IMR-90 (cell line): ENCODE measurements at regions not wholly inside any gene's neighbourhood (a gene's known extent, or its start where the extent isn't known, plus 50 kb on each side); places are given as distances from the start of the nearest gene placed in this dataset.

Source experiments
- ATAC-seq: fragments of 200-7000 bp; cut with Tn5 transposase; 2 replicates; pipeline ENCODE4 v1.9.1; 2020; ENCODE audit warnings: low read depth, mild to moderate bottlenecking, moderate library complexity
- BruUV-seq: library from RNA; stranded (reverse); fragments of 400-500 nt; replicated peaks from 2 replicates; lab custom pipeline; 2021; lab: Mats Ljungman, UMichigan
- CTCF ChIA-PET: fragments of 300-600 bp; formaldehyde crosslinking; extraction: SDS; loops from one replicate; lab custom pipeline; 2021; ENCODE audit warnings: antibody characterized with exemption; lab: Yijun Ruan, JAX
- POLR2A ChIA-PET: fragments of 300-600 bp; sonication (Branson Sonifier 250); formaldehyde crosslinking; loops from one replicate; lab custom pipeline; 2022; ENCODE audit warnings: antibody characterized with exemption; ENCODE audit not compliant: unreplicated experiment; lab: Charles Lee
- DNase-seq: peaks from one replicate; pipeline ENCODE4 v3.0.0; 2013
- H2AFZ ChIP-seq: replicated peaks from 2 replicates; pipeline ENCODE3; 2013; ENCODE audit warnings: low read length, mild to moderate bottlenecking; ENCODE audit not compliant: poor library complexity
- H2AK5ac ChIP-seq: 2 replicates; pipeline ENCODE4 v1.6.1; 2013; ENCODE audit warnings: low read depth, low read length, inconsistent platforms
- H2AK9ac ChIP-seq: replicated peaks from 2 replicates; pipeline ENCODE3; 2013; ENCODE audit warnings: mild to moderate bottlenecking, low read depth, low read length, moderate library complexity; ENCODE audit not compliant: poor library complexity
- H2BK120ac ChIP-seq: 2 replicates; pipeline ENCODE4 v1.6.1; 2013; ENCODE audit warnings: low read depth, low read length, inconsistent platforms
- H2BK15ac ChIP-seq: 3 replicates; pipeline ENCODE4 v1.6.1; 2013; ENCODE audit warnings: low read depth, low read length, inconsistent platforms
- H2BK20ac ChIP-seq: 2 replicates; pipeline ENCODE4 v1.6.1; 2013; ENCODE audit warnings: low read depth, mild to moderate bottlenecking, inconsistent platforms, low read length, moderate library complexity
- H2BK5ac ChIP-seq: 2 replicates; pipeline ENCODE4 v1.6.1; 2013; ENCODE audit warnings: mild to moderate bottlenecking, low read depth, low read length, inconsistent platforms; ENCODE audit not compliant: poor library complexity, severe bottlenecking
- H3K14ac ChIP-seq: replicated peaks from 2 replicates; pipeline ENCODE4 v1.6.1; 2013; ENCODE audit warnings: low read depth, low read length, inconsistent platforms
- H3K18ac ChIP-seq: 2 replicates; pipeline ENCODE4 v1.6.1; 2013; ENCODE audit warnings: low read depth, low read length, control low read depth
- H3K23ac ChIP-seq: 2 replicates; pipeline ENCODE4 v1.6.1; 2013; ENCODE audit warnings: low read depth, low read length, inconsistent platforms
- H3K27ac ChIP-seq: 2 replicates; pipeline ENCODE4 v1.5.1; 2013; ENCODE audit warnings: mild to moderate bottlenecking, control low read depth, low read length; ENCODE audit not compliant: insufficient read depth
- H3K27me3 ChIP-seq: 2 replicates; pipeline ENCODE4 v1.6.1; 2013; ENCODE audit warnings: low read length; ENCODE audit not compliant: control insufficient read depth, insufficient read depth
- H3K36me3 ChIP-seq: 2 replicates; pipeline ENCODE4 v1.6.1; 2013; ENCODE audit warnings: low read length, mixed read lengths; ENCODE audit not compliant: control insufficient read depth, insufficient read depth
- H3K4ac ChIP-seq: 2 replicates; pipeline ENCODE4 v1.6.1; 2013; ENCODE audit warnings: low read depth, low read length, inconsistent platforms
- H3K4me1 ChIP-seq: 2 replicates; pipeline ENCODE4 v1.6.1; 2013; ENCODE audit warnings: low read length, mixed read lengths; ENCODE audit not compliant: control insufficient read depth, insufficient read depth
- H3K4me2 ChIP-seq: 2 replicates; pipeline ENCODE4 v1.6.1; 2013; ENCODE audit warnings: low read depth, mild to moderate bottlenecking, control low read depth, low read length, moderate library complexity
- H3K4me3 ChIP-seq: 2 replicates; pipeline ENCODE4 v1.5.1; 2013; ENCODE audit warnings: low read depth, mild to moderate bottlenecking, control low read depth, low read length, moderate library complexity; ENCODE audit not compliant: insufficient read depth
- H3K56ac ChIP-seq: 2 replicates; pipeline ENCODE4 v1.6.1; 2013; ENCODE audit warnings: low read length, inconsistent platforms; ENCODE audit not compliant: insufficient read depth; ENCODE audit errors: extremely low read depth
- H3K79me1 ChIP-seq, 2 experiments: 2 replicates each; pipeline ENCODE4 v1.6.1; 2013; ENCODE audit warnings: low read length in 2 of 2, inconsistent platforms in 1 of 2, low read depth in 1 of 2
- H3K9ac ChIP-seq: 2 replicates; pipeline ENCODE4 v1.6.1; 2013; ENCODE audit warnings: low read depth, low read length, control low read depth
- H3K9me1 ChIP-seq: 2 replicates; pipeline ENCODE4 v1.6.1; 2013; ENCODE audit warnings: low read length, inconsistent platforms; ENCODE audit not compliant: insufficient read depth
- H3K9me3 ChIP-seq: 2 replicates; pipeline ENCODE4 v1.6.1; 2013; ENCODE audit warnings: low read length; ENCODE audit not compliant: control insufficient read depth, insufficient read depth
- H4K20me1 ChIP-seq: 2 replicates; pipeline ENCODE4 v1.6.1; 2013; ENCODE audit warnings: low read length, inconsistent platforms; ENCODE audit not compliant: insufficient read depth
- H4K5ac ChIP-seq: 2 replicates; pipeline ENCODE4 v1.6.1; 2013; ENCODE audit warnings: mild to moderate bottlenecking, low read depth, low read length, control low read depth
- H4K8ac ChIP-seq, 2 experiments: 2 replicates each; pipeline ENCODE4 v1.6.1; 2013; ENCODE audit warnings: low read depth in 2 of 2, low read length in 2 of 2, control low read depth in 1 of 2, inconsistent platforms in 1 of 2
- H4K91ac ChIP-seq: 2 replicates; pipeline ENCODE4 v1.6.1; 2013; ENCODE audit warnings: low read depth, low read length, inconsistent platforms; ENCODE audit not compliant: insufficient read depth
- CHD1 ChIP-seq: IDR thresholded peaks from 2 replicates; pipeline ENCODE4 v1.6.1; 2012; ENCODE audit warnings: low read depth, low read length, improper control_type of control experiment
- FOS ChIP-seq: fragments of 150-350 bp; IDR thresholded peaks from 2 replicates; pipeline ENCODE4 v1.6.1; 2016; ENCODE audit warnings: low read depth, low read length
- RAD21 ChIP-seq: IDR thresholded peaks from 2 replicates; pipeline ENCODE4 v1.6.1; 2012; ENCODE audit warnings: low read length, improper control_type of control experiment
- RFX5 ChIP-seq: IDR thresholded peaks from 2 replicates; pipeline ENCODE4 v1.8.0; 2012; ENCODE audit warnings: low read depth, mild to moderate bottlenecking, low read length, moderate library complexity
- SMC3 ChIP-seq: fragments of 150-350 bp; IDR thresholded peaks from 2 replicates; pipeline ENCODE4 v1.6.1; 2016; ENCODE audit warnings: low read depth, mild to moderate bottlenecking, antibody characterized with exemption, low read length, moderate library complexity
- WGBS, 2 experiments: methylation state at CpG; one replicate each; pipeline versions ENCODE4 v1.1.5 to v1.1.7; 2013; ENCODE audit warnings: missing lambda C conversion rate in 2 of 2; ENCODE audit not compliant: insufficient read length in 1 of 2; ENCODE audit errors: extremely low coverage in 2 of 2; 5-methylcytosine and 5-hydroxymethylcytosine counted together
- dilution Hi-C: fragments of 300-500 bp; cut with HindIII; formaldehyde crosslinking; loops from one replicate; pipeline ENCODE4 v1.14.3; 2018; ENCODE audit warnings: low sequenced_read_pairs; ENCODE audit not compliant: unreplicated experiment
- in situ Hi-C: fragments of 300-500 bp; cut with MboI; formaldehyde crosslinking; loops from 3 replicates; pipeline ENCODE4 v1.14.3; 2019; ENCODE audit warnings: low sequenced_read_pairs, inconsistent platforms, mixed read lengths
- intact Hi-C: fragments of 100-400 bp; cut with micrococcal nuclease; formaldehyde crosslinking; loops from 2 replicates; pipeline ENCODE4 v1.10.0; 2022
- TF ChIP-seq, protein P1 (sequence below): fragments of 150-350 bp; IDR thresholded peaks from 2 replicates; pipeline ENCODE4 v1.6.1; 2017; ENCODE audit warnings: mild to moderate bottlenecking, antibody characterized with exemption, low read length, low read depth
- TF ChIP-seq, protein P2 (sequence below): fragments of 150-350 bp; IDR thresholded peaks from 2 replicates; pipeline ENCODE4 v1.6.1; 2016; ENCODE audit warnings: low read depth, mild to moderate bottlenecking, low read length, moderate library complexity, borderline replicate concordance

DNA sequence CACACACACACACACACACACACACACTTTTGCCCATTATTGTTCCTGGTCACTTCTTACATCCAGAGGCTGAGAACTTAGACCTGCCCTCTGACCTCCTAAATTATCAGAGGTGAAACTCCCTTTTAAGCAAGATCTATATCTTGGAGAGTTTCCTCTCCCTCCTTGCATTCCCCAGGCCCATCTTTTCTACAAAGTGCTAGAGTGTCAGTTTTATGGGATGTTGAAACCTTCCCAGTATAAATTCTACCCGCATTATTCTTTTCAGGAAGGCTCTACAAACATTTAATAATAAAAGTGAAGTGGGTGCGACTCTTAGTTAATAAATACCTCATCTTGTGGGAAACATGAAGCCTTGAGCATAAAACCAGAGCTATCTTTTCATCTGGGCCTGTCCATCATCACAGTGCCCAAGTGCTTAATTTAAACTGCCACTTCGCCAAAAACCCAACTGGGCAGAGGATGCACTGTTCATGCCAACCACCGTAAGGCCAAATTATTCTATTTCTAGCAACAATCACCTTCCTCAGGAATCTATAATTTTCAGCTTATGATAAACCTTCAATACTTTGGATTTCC lies 458.2 kb upstream of the RUNX1 start:
- Histone ChIP-seq H3K79me1 (no peaks in the 10 kb centered on the region), H3K27ac (no peak overlapping the region), H2BK5ac (no peak overlapping the region), H3K4me1 (peaks cover 9% of the 10 kb centered on the region), H3K27me3 (no peaks in the 10 kb centered on the region), H3K14ac (no peak overlapping the region), H3K4me3 (no peak overlapping the region), H3K9me3 (no peaks in the 10 kb centered on the region), H4K5ac (no peak overlapping the region), H4K91ac (no peak overlapping the region), H3K18ac (no peak overlapping the region), H2AK5ac (no peak overlapping the region), H3K9me1 (peaks cover 5% of the 10 kb centered on the region; the same call in 1 of the 2 replicates), H3K4me2 (no peak overlapping the region), H3K4ac (no peak overlapping the region), H2AFZ (no peak overlapping the region), H2BK20ac (no peak overlapping the region), H4K8ac (no peak overlapping the region), H3K23ac (no peak overlapping the region), H3K9ac (no peak overlapping the region), H2BK120ac (no peak overlapping the region), H3K56ac (no peak overlapping the region), H2BK15ac (no peak overlapping the region), H4K20me1 (no peaks in the 10 kb centered on the region), H2AK9ac (no peak overlapping the region), H3K36me3 (no peaks in the 10 kb centered on the region)
- WGBS, 2 experiments, result 100% methylated on average over 1 of the region's 4 CpGs; no CpG with 5 or more reads in 1 of the 2 experiments
- ATAC-seq (no peak), DNase-seq (no peak)
- intact Hi-C loops (loop anchor here (10.0 kb wide), 2 partner anchors 438 to 452 kb away; no protein-coding TSS in a partner anchor), dilution Hi-C loops (no loop called here), in situ Hi-C loops (no loop called here)
- ChIA-PET POLR2A (no interaction called here), CTCF (no interaction called here)
- BruUV-seq, result no TSS peak
- no peak for TF ChIP-seq RAD21
- TF ChIP-seq RFX5, result no peak
- no peak for TF ChIP-seq SMC3
- no peak for TF ChIP-seq CHD1
- TF ChIP-seq, protein P1, sequence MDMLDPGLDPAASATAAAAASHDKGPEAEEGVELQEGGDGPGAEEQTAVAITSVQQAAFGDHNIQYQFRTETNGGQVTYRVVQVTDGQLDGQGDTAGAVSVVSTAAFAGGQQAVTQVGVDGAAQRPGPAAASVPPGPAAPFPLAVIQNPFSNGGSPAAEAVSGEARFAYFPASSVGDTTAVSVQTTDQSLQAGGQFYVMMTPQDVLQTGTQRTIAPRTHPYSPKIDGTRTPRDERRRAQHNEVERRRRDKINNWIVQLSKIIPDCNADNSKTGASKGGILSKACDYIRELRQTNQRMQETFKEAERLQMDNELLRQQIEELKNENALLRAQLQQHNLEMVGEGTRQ, result no peak
- TF ChIP-seq, protein P2, sequence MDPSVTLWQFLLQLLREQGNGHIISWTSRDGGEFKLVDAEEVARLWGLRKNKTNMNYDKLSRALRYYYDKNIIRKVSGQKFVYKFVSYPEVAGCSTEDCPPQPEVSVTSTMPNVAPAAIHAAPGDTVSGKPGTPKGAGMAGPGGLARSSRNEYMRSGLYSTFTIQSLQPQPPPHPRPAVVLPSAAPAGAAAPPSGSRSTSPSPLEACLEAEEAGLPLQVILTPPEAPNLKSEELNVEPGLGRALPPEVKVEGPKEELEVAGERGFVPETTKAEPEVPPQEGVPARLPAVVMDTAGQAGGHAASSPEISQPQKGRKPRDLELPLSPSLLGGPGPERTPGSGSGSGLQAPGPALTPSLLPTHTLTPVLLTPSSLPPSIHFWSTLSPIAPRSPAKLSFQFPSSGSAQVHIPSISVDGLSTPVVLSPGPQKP, result no peak
- TF ChIP-seq FOS, result no peak
